DND-41 (cell line): ENCODE measurements at regions not wholly inside any gene's neighbourhood (a gene's known extent, or its start where the extent isn't known, plus 50 kb on each side); places are given as distances from the start of the nearest gene placed in this dataset.

Experiments used
- EZH2 ChIP-seq: IDR thresholded peaks from 3 replicates; pipeline ENCODE4 v1.6.1; 2012; ENCODE audit warnings: borderline replicate concordance, low read depth, mild to moderate bottlenecking, moderate library complexity, low read length, inconsistent platforms; ENCODE audit not compliant: severe bottlenecking
- TF ChIP-seq, protein P1 (sequence below): IDR thresholded peaks from 2 replicates; pipeline ENCODE4 v1.5.1; 2012; ENCODE audit warnings: borderline replicate concordance, low read length, moderate library complexity, mild to moderate bottlenecking; ENCODE audit not compliant: poor library complexity, severe bottlenecking; ENCODE audit errors: extremely low read depth

DNA sequence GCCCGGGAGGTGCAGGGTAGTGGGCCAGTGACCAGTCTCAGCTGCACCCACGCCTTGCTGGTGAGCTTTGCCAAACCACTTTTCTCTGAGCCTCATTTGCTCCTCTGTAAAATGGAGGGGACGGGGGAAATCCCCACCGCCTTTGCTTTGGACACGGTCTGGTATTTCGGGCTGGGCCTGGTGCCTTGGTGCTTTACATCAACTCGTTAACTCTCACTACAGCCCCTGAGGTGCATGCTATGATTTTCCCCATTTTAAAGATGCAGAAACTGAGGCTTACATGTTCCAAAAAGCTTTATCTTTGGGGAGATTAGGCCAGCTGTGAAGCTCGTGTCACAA lies 116.1 kb upstream of the RUNX3 start:
- TF ChIP-seq, protein P1, sequence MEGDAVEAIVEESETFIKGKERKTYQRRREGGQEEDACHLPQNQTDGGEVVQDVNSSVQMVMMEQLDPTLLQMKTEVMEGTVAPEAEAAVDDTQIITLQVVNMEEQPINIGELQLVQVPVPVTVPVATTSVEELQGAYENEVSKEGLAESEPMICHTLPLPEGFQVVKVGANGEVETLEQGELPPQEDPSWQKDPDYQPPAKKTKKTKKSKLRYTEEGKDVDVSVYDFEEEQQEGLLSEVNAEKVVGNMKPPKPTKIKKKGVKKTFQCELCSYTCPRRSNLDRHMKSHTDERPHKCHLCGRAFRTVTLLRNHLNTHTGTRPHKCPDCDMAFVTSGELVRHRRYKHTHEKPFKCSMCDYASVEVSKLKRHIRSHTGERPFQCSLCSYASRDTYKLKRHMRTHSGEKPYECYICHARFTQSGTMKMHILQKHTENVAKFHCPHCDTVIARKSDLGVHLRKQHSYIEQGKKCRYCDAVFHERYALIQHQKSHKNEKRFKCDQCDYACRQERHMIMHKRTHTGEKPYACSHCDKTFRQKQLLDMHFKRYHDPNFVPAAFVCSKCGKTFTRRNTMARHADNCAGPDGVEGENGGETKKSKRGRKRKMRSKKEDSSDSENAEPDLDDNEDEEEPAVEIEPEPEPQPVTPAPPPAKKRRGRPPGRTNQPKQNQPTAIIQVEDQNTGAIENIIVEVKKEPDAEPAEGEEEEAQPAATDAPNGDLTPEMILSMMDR: no peak
- TF ChIP-seq EZH2: no peak
